H1 (cell line): ENCODE measurements at regions not wholly inside any gene's neighbourhood (a gene's known extent, or its start where the extent isn't known, plus 50 kb on each side); places are given as distances from the start of the nearest gene placed in this dataset.

Experiments used
- CBX8 ChIP-seq: fragments of 300-800, 300-1000 bp; sonication (generic); IDR thresholded peaks from 2 replicates; pipeline ENCODE4 v1.7.1; 2016; ENCODE audit warnings: low read depth, low read length, borderline replicate concordance
- CTBP2 ChIP-seq: IDR thresholded peaks from 2 replicates; pipeline ENCODE4 v1.7.0; 2011; ENCODE audit warnings: borderline replicate concordance, mild to moderate bottlenecking, moderate library complexity, mixed read lengths, low read length; ENCODE audit not compliant: insufficient read depth, insufficient read length
- NRF1 ChIP-seq: IDR thresholded peaks from 2 replicates; pipeline ENCODE4 v1.6.1; 2011; ENCODE audit warnings: mild to moderate bottlenecking, low read depth, low read length, improper control_type of control experiment
- PHF8 ChIP-seq: fragments of 200-600 bp; sonication (generic); conservative IDR thresholded peaks from 2 replicates; pipeline ENCODE4 v1.7.1; 2012; ENCODE audit warnings: low read depth, mild to moderate bottlenecking, inconsistent platforms, low read length, moderate library complexity
- RFX5 ChIP-seq: IDR thresholded peaks from 2 replicates; pipeline ENCODE4 v1.6.1; 2011; ENCODE audit warnings: low read depth, low read length, improper control_type of control experiment, borderline replicate concordance
- SUZ12 ChIP-seq: fragments of 200-600 bp; sonication (generic); IDR thresholded peaks from 2 replicates; pipeline ENCODE4 v1.6.1; 2012; ENCODE audit warnings: mild to moderate bottlenecking, inconsistent platforms, low read length, moderate library complexity, mixed read lengths
- YY1 ChIP-seq: IDR thresholded peaks from 2 replicates; pipeline ENCODE4 v1.6.1; 2011; ENCODE audit warnings: low read depth, mild to moderate bottlenecking, low read length

- TF ChIP-seq RFX5 (no peak), YY1 (no peak), CBX8 (no peak), CTBP2 (no peak), SUZ12 (no peak), PHF8 (no peak), NRF1 (no peak)
These were observed 502.1 kb downstream of the RPS24 start (continued) for GRCh38 chr10:78535716-78536218.
